ENCODE measurements at regions not wholly inside any gene's neighbourhood (a gene's known extent, or its start where the extent isn't known, plus 50 kb on each side); places are given as distances from the start of the nearest gene placed in this dataset.

- Histone ChIP-seq H3K4me3 (replicated peaks in 1 of 3; ENCODE audit: insufficient read depth in 1 of 3, low read depth in 2 of 3, low read length in 3 of 3) (no peak overlapping the region), H3K4me2 (ENCODE audit: low read depth, low read length) (no peak overlapping the region), H2AFZ (ENCODE audit: low read length) (no peak overlapping the region), H4K20me1 (ENCODE audit: insufficient read depth, low read length) (no peaks in the 10 kb centered on the region), H3K9ac (ENCODE audit: insufficient read depth, low read depth, low read length) (no peak overlapping the region), H3K4me1 (ENCODE audit: insufficient read depth, low read length) (no peaks in the 10 kb centered on the region), H3K9me3 (ENCODE audit: low read length) (no peaks in the 10 kb centered on the region), H3K27ac (ENCODE audit: extremely low read length, insufficient read depth, low read length) (no peak overlapping the region), H3K27me3 (ENCODE audit: control insufficient read depth in 1 of 2, insufficient read depth in 2 of 2, low read length in 2 of 2) (peaks cover 2 to 25% of the 10 kb centered on the region in 2 experiments; a peak in 3 of 5 replicates), H3K79me2 (ENCODE audit: insufficient read depth, low read length) (no peaks in the 10 kb centered on the region), H3K36me3 (replicated peaks in 1 of 2; ENCODE audit: control insufficient read depth in 1 of 2, insufficient read depth in 2 of 2, low read length in 2 of 2) (no peaks in the 10 kb centered on the region)
- POLR2A ChIA-PET: no interaction called here
- no TSS peak for BruUV-seq (replicated peaks)
- ATAC-seq: no peak
- DNase-seq (ENCODE audit: low spot score): no peak
- in situ Hi-C loops (cut with HindIII; ENCODE audit: extremely low pct_ligation_motif_present, low pct_unique_long_range_greater_than_20kb) (no loop called here), intact Hi-C loops (cut with micrococcal nuclease; ENCODE audit: unreplicated experiment) (no loop called here)
- WGBS (ENCODE audit: low lambda C conversion rate): 19% methylated on average over 10 of the region's 10 CpGs
- no peak for FAIRE-seq
- CTCF ChIA-PET (ENCODE audit: low intra/inter-chr PET ratio, low total read pairs): no interaction called here
- TF ChIP-seq RERE (CRISPR knock-in tag; IDR thresholded peaks at IDR 0.05; ENCODE audit: low read depth) (no peak), ZBTB42 (CRISPR knock-in tag; IDR thresholded peaks at IDR 0.05) (no peak), NFAT5 (CRISPR knock-in tag; IDR thresholded peaks at IDR 0.05) (no peak), SYNCRIP (IDR thresholded peaks at IDR 0.05; ENCODE audit: insufficient read depth, low read depth, low read length) (no peak), ZSCAN12 (CRISPR knock-in tag; IDR thresholded peaks at IDR 0.05) (no peak), SIN3A (IDR thresholded peaks at IDR 0.05; ENCODE audit: borderline replicate concordance, low read depth, low read length) (no peak), ZNF784 (CRISPR knock-in tag; IDR thresholded peaks at IDR 0.05; ENCODE audit: borderline replicate concordance) (no peak)
Measured at GRCh38 chr1:13888351-13888986, 188.5 kb downstream of the PRDM2 start.
